OCI-LY7 (cell line): ENCODE measurements at regions not wholly inside any gene's neighbourhood (a gene's known extent, or its start where the extent isn't known, plus 50 kb on each side); places are given as distances from the start of the nearest gene placed in this dataset.

Experiments used
- BruUV-seq: library from RNA; stranded (reverse); fragments of 400-500 nt; replicated peaks from 2 replicates; lab custom pipeline; 2021; lab: Mats Ljungman, UMichigan
- CTCF ChIA-PET: fragments of 300-600 bp; sonication (Branson Sonifier 250); formaldehyde crosslinking; loops from one replicate; lab custom pipeline; 2022; ENCODE audit warnings: antibody characterized with exemption; ENCODE audit not compliant: unreplicated experiment; lab: Charles Lee
- POLR2A ChIA-PET: fragments of 300-600 bp; sonication (Branson Sonifier 250); formaldehyde crosslinking; loops from one replicate; lab custom pipeline; 2022; ENCODE audit warnings: antibody characterized with exemption; lab: Charles Lee
- DNase-seq: peaks from one replicate; pipeline ENCODE4 v3.0.0-alpha.2; 2015; ENCODE audit warnings: low spot score
- H2AFZ ChIP-seq: fragments of 200-600 bp; sonication (generic), shearing (Covaris generic); 2 replicates; pipeline ENCODE4 v1.6.1; 2014; ENCODE audit warnings: mild to moderate bottlenecking, antibody characterized with exemption, low read length, moderate library complexity
- H3K27ac ChIP-seq: fragments of 200-600 bp; sonication (generic); 2 replicates; pipeline ENCODE4 v1.5.1; 2014; ENCODE audit warnings: mixed run types, low read depth, mild to moderate bottlenecking, moderate library complexity, low read length, inconsistent platforms; ENCODE audit not compliant: poor library complexity, severe bottlenecking
- H3K36me3 ChIP-seq: fragments of 200-600 bp; sonication (generic); 2 replicates; pipeline ENCODE4 v1.6.1; 2014; ENCODE audit warnings: mild to moderate bottlenecking, antibody characterized with exemption, low read length, moderate library complexity, mixed read lengths; ENCODE audit not compliant: insufficient read depth
- H3K4me1 ChIP-seq: fragments of 200-600 bp; sonication (generic); 2 replicates; pipeline ENCODE4 v1.5.1; 2014; ENCODE audit warnings: mild to moderate bottlenecking, low read length; ENCODE audit not compliant: insufficient read depth, poor library complexity, severe bottlenecking
- H3K4me2 ChIP-seq: fragments of 200-600 bp; sonication (generic); 2 replicates; pipeline ENCODE4 v1.6.1; 2014; ENCODE audit warnings: mild to moderate bottlenecking, low read length
- H3K4me3 ChIP-seq: fragments of 200-600 bp; sonication (generic); 2 replicates; pipeline ENCODE4 v1.5.1; 2014; ENCODE audit warnings: mild to moderate bottlenecking, low read depth, low read length; ENCODE audit not compliant: poor library complexity, severe bottlenecking
- H3K79me2 ChIP-seq: fragments of 200-600 bp; sonication (generic); 2 replicates; pipeline ENCODE4 v1.6.1; 2016; ENCODE audit warnings: low read depth, mild to moderate bottlenecking, low read length, moderate library complexity, mixed read lengths; ENCODE audit not compliant: insufficient read depth
- H3K9me2 ChIP-seq: fragments of 200-600 bp; sonication (generic); 2 replicates; pipeline ENCODE4 v1.6.1; 2016; ENCODE audit warnings: mild to moderate bottlenecking, low read length, mixed read lengths; ENCODE audit not compliant: insufficient read depth
- H3K9me3 ChIP-seq: fragments of 200-600 bp; sonication (generic); 2 replicates; pipeline ENCODE4 v1.6.1; 2014; ENCODE audit warnings: mild to moderate bottlenecking, mixed run types, low read length, mixed read lengths
- H4K20me1 ChIP-seq: fragments of 200-600 bp; sonication (generic); 2 replicates; pipeline ENCODE4 v1.6.1; 2014; ENCODE audit warnings: mild to moderate bottlenecking, antibody characterized with exemption, low read length, moderate library complexity, mixed read lengths; ENCODE audit not compliant: insufficient read depth
- EZH2phosphoT487 ChIP-seq: fragments of 200-600 bp; sonication (generic); IDR thresholded peaks from 2 replicates; pipeline ENCODE4 v1.6.1; 2018; ENCODE audit warnings: low read depth, borderline replicate concordance, mild to moderate bottlenecking, mixed run types, antibody characterized with exemption, low read length, moderate library complexity, mixed read lengths
- intact Hi-C: fragments of 100-400 bp; cut with micrococcal nuclease; formaldehyde crosslinking; loops from one replicate; pipeline ENCODE4 v1.10.0; 2022; ENCODE audit not compliant: unreplicated experiment
- TF ChIP-seq, protein P1 (sequence below): fragments of 200-600 bp; sonication (generic); conservative IDR thresholded peaks from 2 replicates; pipeline ENCODE4 v1.5.1; 2014; ENCODE audit warnings: mild to moderate bottlenecking, antibody characterized with exemption, low read length, moderate library complexity, mixed read lengths

- Histone ChIP-seq H3K4me1 (no peaks in the 10 kb centered on the region), H3K4me3 (no peak overlapping the region), H3K9me3 (no peaks in the 10 kb centered on the region), H2AFZ (no peak overlapping the region), H3K36me3 (no peaks in the 10 kb centered on the region), H4K20me1 (no peaks in the 10 kb centered on the region), H3K9me2 (no peaks in the 10 kb centered on the region), H3K79me2 (no peaks in the 10 kb centered on the region), H3K27ac (no peak overlapping the region), H3K4me2 (no peak overlapping the region)
- BruUV-seq = no TSS peak
- TF ChIP-seq, protein P1, sequence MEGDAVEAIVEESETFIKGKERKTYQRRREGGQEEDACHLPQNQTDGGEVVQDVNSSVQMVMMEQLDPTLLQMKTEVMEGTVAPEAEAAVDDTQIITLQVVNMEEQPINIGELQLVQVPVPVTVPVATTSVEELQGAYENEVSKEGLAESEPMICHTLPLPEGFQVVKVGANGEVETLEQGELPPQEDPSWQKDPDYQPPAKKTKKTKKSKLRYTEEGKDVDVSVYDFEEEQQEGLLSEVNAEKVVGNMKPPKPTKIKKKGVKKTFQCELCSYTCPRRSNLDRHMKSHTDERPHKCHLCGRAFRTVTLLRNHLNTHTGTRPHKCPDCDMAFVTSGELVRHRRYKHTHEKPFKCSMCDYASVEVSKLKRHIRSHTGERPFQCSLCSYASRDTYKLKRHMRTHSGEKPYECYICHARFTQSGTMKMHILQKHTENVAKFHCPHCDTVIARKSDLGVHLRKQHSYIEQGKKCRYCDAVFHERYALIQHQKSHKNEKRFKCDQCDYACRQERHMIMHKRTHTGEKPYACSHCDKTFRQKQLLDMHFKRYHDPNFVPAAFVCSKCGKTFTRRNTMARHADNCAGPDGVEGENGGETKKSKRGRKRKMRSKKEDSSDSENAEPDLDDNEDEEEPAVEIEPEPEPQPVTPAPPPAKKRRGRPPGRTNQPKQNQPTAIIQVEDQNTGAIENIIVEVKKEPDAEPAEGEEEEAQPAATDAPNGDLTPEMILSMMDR = no peak
- TF ChIP-seq EZH2phosphoT487 = no peak
- DNase-seq = no peak
- CTCF ChIA-PET = no interaction called here
- intact Hi-C loops = no loop called here
- POLR2A ChIA-PET = no interaction called here
Observed at GRCh38 chr6:121917263-121917829, 481.9 kb downstream of the GJA1 start.

DNA sequence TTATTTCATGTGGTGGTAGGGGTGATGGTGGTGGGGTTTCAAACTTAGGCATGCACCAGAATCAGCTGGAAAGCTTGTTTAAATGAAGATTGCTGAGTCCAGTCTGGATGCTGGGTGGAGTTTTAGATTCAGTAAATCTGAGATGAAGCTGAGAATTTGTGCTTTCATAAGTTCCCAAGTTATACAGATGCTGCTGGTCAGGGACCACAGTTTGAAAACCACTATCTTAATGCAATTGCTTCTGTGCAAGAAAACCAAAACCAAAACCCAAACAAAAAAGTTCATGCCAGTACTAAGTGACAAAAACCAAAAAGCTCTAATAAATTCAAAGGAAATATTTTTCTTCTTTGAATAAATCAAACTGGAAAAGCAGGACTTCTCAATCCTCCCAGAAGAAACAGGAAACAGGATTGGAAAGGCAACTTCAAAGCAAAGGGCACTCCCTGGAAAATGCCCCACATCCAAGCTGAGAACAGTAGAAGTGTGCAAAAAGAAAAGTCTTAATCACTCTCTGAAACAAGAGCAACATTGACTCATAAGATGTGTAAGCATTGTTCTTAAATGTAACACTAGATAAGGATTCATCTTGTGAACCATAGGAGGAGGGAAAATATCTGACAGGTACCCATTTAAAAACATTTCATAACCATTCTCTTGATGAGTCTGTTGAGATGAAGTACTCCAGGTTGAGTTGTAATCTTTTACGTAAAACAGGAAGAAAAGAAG is 481.5 kb upstream of the HSF2 start:
- no peaks in the 10 kb centered on the region for H3K9me3 ChIP-seq
- no peak overlapping the region for H3K27ac ChIP-seq
- intact Hi-C loops = no loop called here
- H4K20me1 ChIP-seq = no peaks in the 10 kb centered on the region
- ChIA-PET CTCF (no interaction called here), POLR2A (no interaction called here)
- no peak overlapping the region for H3K4me2 ChIP-seq
- no peaks in the 10 kb centered on the region for H3K36me3 ChIP-seq
- no peaks in the 10 kb centered on the region for H3K9me2 ChIP-seq
- no peak for TF ChIP-seq EZH2phosphoT487
- TF ChIP-seq, protein P1 = no peak
- H2AFZ ChIP-seq = no peak overlapping the region
- H3K4me3 ChIP-seq = no peak overlapping the region
- BruUV-seq = no TSS peak
- H3K4me1 ChIP-seq = no peaks in the 10 kb centered on the region
- no peaks in the 10 kb centered on the region for H3K79me2 ChIP-seq
- DNase-seq = no peak

GRCh38 chr6:121920616-121921015 is 478.8 kb upstream of the HSF2 start:
- Histone ChIP-seq H3K9me2 (no peaks in the 10 kb centered on the region), H3K4me2 (no peak overlapping the region), H3K27ac (no peak overlapping the region), H4K20me1 (no peaks in the 10 kb centered on the region), H3K4me3 (no peak overlapping the region), H3K4me1 (no peaks in the 10 kb centered on the region), H3K36me3 (no peaks in the 10 kb centered on the region), H2AFZ (no peak overlapping the region), H3K9me3 (no peaks in the 10 kb centered on the region), H3K79me2 (no peaks in the 10 kb centered on the region)
- CTCF ChIA-PET = no interaction called here
- POLR2A ChIA-PET = no interaction called here
- BruUV-seq = no TSS peak
- DNase-seq = no peak
- intact Hi-C loops = no loop called here
- no peak for TF ChIP-seq EZH2phosphoT487
- TF ChIP-seq, protein P1 = no peak
